K562 (cell line): ENCODE measurements at regions not wholly inside any gene's neighbourhood (a gene's known extent, or its start where the extent isn't known, plus 50 kb on each side); places are given as distances from the start of the nearest gene placed in this dataset.

Experiments used
- ATAC-seq: fragments of 200-7000 bp; cut with Tn5 transposase; 3 replicates; pipeline ENCODE4 v1.9.1; 2020; ENCODE audit warnings: moderate library complexity
- BruUV-seq: library from RNA; stranded (reverse); fragments of 400-500 nt; replicated peaks from 2 replicates; lab custom pipeline; 2021; lab: Mats Ljungman, UMichigan
- CTCF ChIA-PET: fragments of 300-600 bp; formaldehyde crosslinking; extraction: SDS; loops from one replicate; lab custom pipeline; 2021; ENCODE audit warnings: low intra/inter-chr PET ratio; lab: Yijun Ruan, JAX
- POLR2A ChIA-PET: fragments of 300-600, 350-650 bp; sonication (Branson Sonifier 250); formaldehyde crosslinking; extraction: SDS; loops from one replicate; lab custom pipeline; 2021; ENCODE audit warnings: antibody characterized with exemption, inconsistent platforms; lab: Yijun Ruan, JAX
- DNase-seq, 4 experiments: peaks; one replicate each; pipeline versions ENCODE4 v3.0.0 to v3.0.0-alpha.2; 2011 to 2018; ENCODE audit warnings: low spot score in 3 of 4, mixed read lengths in 3 of 4; ENCODE audit errors: extremely low read depth in 1 of 4
- FAIRE-seq: peaks from 2 replicates; lab custom pipeline; 2011; peaks lifted over from hg19 to GRCh38; lab: Jason Lieb, UNC
- H2AFZ ChIP-seq: 2 replicates; pipeline ENCODE4 v1.6.0; 2011; ENCODE audit warnings: low read depth, low read length, control low read depth, inconsistent platforms
- H3K27ac ChIP-seq: fragments of 200-600 bp; 3 replicates; pipeline ENCODE4 v1.8.0; 2011; ENCODE audit warnings: low read depth, mild to moderate bottlenecking, control low read depth, inconsistent platforms, low read length, moderate library complexity, mixed read lengths; ENCODE audit errors: extremely low read depth
- H3K27me3 ChIP-seq, 2 experiments: fragments of 300-600 bp in 1 of 2; 2 replicates in 1 of 2; 3 replicates in 1 of 2; pipeline versions ENCODE4 v1.6.0 to v1.8.0; 2011; ENCODE audit warnings: inconsistent platforms in 2 of 2, low read length in 2 of 2, mild to moderate bottlenecking in 1 of 2, mixed read lengths in 1 of 2, moderate library complexity in 1 of 2; ENCODE audit not compliant: control insufficient read depth in 2 of 2, insufficient read depth in 2 of 2
- H3K36me3 ChIP-seq: fragments of 300-600 bp; 3 replicates; pipeline ENCODE4 v1.8.0; 2011; ENCODE audit warnings: mild to moderate bottlenecking, low read length, inconsistent platforms; ENCODE audit not compliant: control insufficient read depth, insufficient read depth
- H3K4me1 ChIP-seq, 2 experiments: fragments of 200-600 bp in 1 of 2; replicated peaks in 1 of 2; 2 replicates in 1 of 2; 3 replicates in 1 of 2; pipeline versions ENCODE4 v1.5.1 to v1.8.0; 2011; ENCODE audit warnings: inconsistent platforms in 2 of 2, low read length in 2 of 2, mild to moderate bottlenecking in 1 of 2, mixed read lengths in 1 of 2, moderate library complexity in 1 of 2; ENCODE audit not compliant: control insufficient read depth in 2 of 2, insufficient read depth in 2 of 2
- H3K4me2 ChIP-seq: 2 replicates; pipeline ENCODE4 v1.6.1; 2011; ENCODE audit warnings: low read length, control low read depth, inconsistent platforms, mixed read lengths; ENCODE audit not compliant: insufficient read depth
- H3K4me3 ChIP-seq: fragments of 200-600 bp; sonication (generic), shearing (Covaris generic); 2 replicates; pipeline ENCODE4 v1.5.1; 2016; ENCODE audit warnings: control low read depth, inconsistent platforms
- H3K79me2 ChIP-seq: fragments of 200-600 bp; 3 replicates; pipeline ENCODE4 v1.8.0; 2011; ENCODE audit warnings: low read length, inconsistent platforms; ENCODE audit not compliant: control insufficient read depth, insufficient read depth
- H3K9ac ChIP-seq, 2 experiments: 2 replicates each; pipeline versions ENCODE4 v1.6.0 to v1.6.1; 2011; ENCODE audit warnings: low read depth in 2 of 2, low read length in 2 of 2, control low read depth in 1 of 2, inconsistent platforms in 1 of 2, mild to moderate bottlenecking in 1 of 2, mixed read lengths in 1 of 2; ENCODE audit not compliant: insufficient read depth in 1 of 2
- H3K9me1 ChIP-seq: one replicate; pipeline ENCODE4 v1.6.0; 2011; ENCODE audit warnings: inconsistent platforms, mild to moderate bottlenecking, low read length, moderate library complexity; ENCODE audit not compliant: control insufficient read depth, insufficient read depth
- H3K9me3 ChIP-seq: replicated peaks from 2 replicates; pipeline ENCODE4 v1.5.1; 2011; ENCODE audit warnings: low read depth, low read length, inconsistent platforms; ENCODE audit not compliant: control insufficient read depth, insufficient read depth
- H4K20me1 ChIP-seq: replicated peaks from 2 replicates; pipeline ENCODE4 v1.6.1; 2011; ENCODE audit warnings: low read length, inconsistent platforms, mixed read lengths; ENCODE audit not compliant: control insufficient read depth, insufficient read depth
- ARID3B ChIP-seq: fragments of 250-450 bp; sonication (Bioruptor Pico); IDR thresholded peaks from 2 replicates; pipeline ENCODE4 v1.4.0; 2020; ENCODE audit warnings: borderline replicate concordance
- BRF1 ChIP-seq: IDR thresholded peaks from 3 replicates; pipeline ENCODE4 v1.6.1; 2011; ENCODE audit warnings: borderline replicate concordance, mild to moderate bottlenecking; ENCODE audit not compliant: insufficient read length; ENCODE audit errors: extremely low read depth
- DMBX1 ChIP-seq: fragments of 250-450 bp; sonication (Bioruptor Pico); IDR thresholded peaks from 2 replicates; pipeline ENCODE4 v1.8.0; 2022; ENCODE audit warnings: inconsistent platforms, mild to moderate bottlenecking, moderate library complexity, borderline replicate concordance
- MAZ ChIP-seq, 2 experiments: fragments of 450-650 bp in 1 of 2; sonication (generic) in 1 of 2; formaldehyde crosslinking; IDR thresholded peaks in 1 of 2; conservative IDR thresholded peaks in 1 of 2; 2 replicates each; pipeline versions ENCODE4 v1.4.0 to v1.5.0; 2020; ENCODE audit warnings: mild to moderate bottlenecking in 1 of 2, missing genetic modification reagents in 1 of 2
- PHF20 ChIP-seq: fragments of 450-650 bp; IDR thresholded peaks from 2 replicates; pipeline ENCODE4 v1.6.1; 2018; ENCODE audit not compliant: partially characterized antibody
- ZBTB40 ChIP-seq, 2 experiments: fragments of 450-650 bp in 1 of 2; sonication (generic) in 1 of 2; formaldehyde crosslinking in 1 of 2; IDR thresholded peaks; 2 replicates each; pipeline versions ENCODE4 v1.7.1 to v1.9.0; 2016 to 2022; ENCODE audit warnings: inconsistent platforms in 1 of 2, mild to moderate bottlenecking in 1 of 2, missing genetic modification reagents in 1 of 2
- ZNF12 ChIP-seq: sonication (generic); formaldehyde crosslinking; IDR thresholded peaks from 2 replicates; pipeline ENCODE4 v1.4.0; 2020; ENCODE audit warnings: mild to moderate bottlenecking, missing genetic modification reagents
- ZNF124 ChIP-seq: sonication (generic); formaldehyde crosslinking; IDR thresholded peaks from 2 replicates; pipeline ENCODE4 v1.8.1; 2022; ENCODE audit warnings: missing genetic modification reagents
- WGBS: fragments of 100-300 bp; shearing (Covaris generic); methylation state at CpG from one replicate; pipeline ENCODE4 v1.1.6; 2016; ENCODE audit warnings: low coverage, mixed read lengths; ENCODE audit not compliant: insufficient coverage; ENCODE audit errors: missing lambda C conversion rate; 5-methylcytosine and 5-hydroxymethylcytosine counted together
- in situ Hi-C: fragments of 300-500 bp; cut with MboI; formaldehyde crosslinking; loops from 4 replicates; pipeline ENCODE4 v1.15.0; 2018; ENCODE audit warnings: inconsistent platforms, mixed read lengths
- intact Hi-C: fragments of 100-400 bp; cut with micrococcal nuclease; formaldehyde crosslinking; loops from 2 replicates; pipeline ENCODE4 v1.14.2; 2022
- TF ChIP-seq, protein P1 (sequence below): sonication (generic); formaldehyde crosslinking; IDR thresholded peaks from 2 replicates; pipeline ENCODE4 v1.8.0; 2022; ENCODE audit warnings: missing genetic modification reagents, mild to moderate bottlenecking, moderate library complexity, borderline replicate concordance

- TF ChIP-seq ARID3B (CRISPR knock-in tag): no peak
- TF ChIP-seq ZNF124 (CRISPR knock-in tag): no peak
- TF ChIP-seq BRF1: no peak
- TF ChIP-seq ZNF12 (CRISPR knock-in tag): no peak
- TF ChIP-seq, protein P1, sequence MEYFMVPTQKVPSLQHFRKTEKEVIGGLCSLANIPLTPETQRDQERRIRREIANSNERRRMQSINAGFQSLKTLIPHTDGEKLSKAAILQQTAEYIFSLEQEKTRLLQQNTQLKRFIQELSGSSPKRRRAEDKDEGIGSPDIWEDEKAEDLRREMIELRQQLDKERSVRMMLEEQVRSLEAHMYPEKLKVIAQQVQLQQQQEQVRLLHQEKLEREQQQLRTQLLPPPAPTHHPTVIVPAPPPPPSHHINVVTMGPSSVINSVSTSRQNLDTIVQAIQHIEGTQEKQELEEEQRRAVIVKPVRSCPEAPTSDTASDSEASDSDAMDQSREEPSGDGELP (CRISPR knock-in tag): no peak
These were observed 213.5 kb downstream of the CMPK2 start (continued) for GRCh38 chr2:6652251-6652650.

- no peak overlapping the region for H3K4me2 ChIP-seq
- no peak overlapping the region for H2AFZ ChIP-seq
- FAIRE-seq (no peak), DNase-seq (no peak), ATAC-seq (no peak)
- no peaks in the 10 kb centered on the region for H3K9me1 ChIP-seq
- intact Hi-C loops: no loop called here
- CTCF ChIA-PET: no interaction called here
- no peaks in the 10 kb centered on the region for H3K79me2 ChIP-seq
- H3K4me1 ChIP-seq: no peaks in the 10 kb centered on the region
- BruUV-seq: no TSS peak
- H3K9ac ChIP-seq: no peak overlapping the region
- in situ Hi-C loops: no loop called here
- no peak overlapping the region for H3K4me3 ChIP-seq
- H3K9me3 ChIP-seq: no peaks in the 10 kb centered on the region
- POLR2A ChIA-PET: no interaction called here
- 1% methylated on average over 7 of the region's 7 CpGs for WGBS
- no peaks in the 10 kb centered on the region for H3K27me3 ChIP-seq
- H4K20me1 ChIP-seq: no peaks in the 10 kb centered on the region
- no peak overlapping the region for H3K27ac ChIP-seq
- no peaks in the 10 kb centered on the region for H3K36me3 ChIP-seq
- no peak for TF ChIP-seq ZBTB40 (IDR thresholded peaks at IDR 0.05)
- no peak for TF ChIP-seq ZBTB40 (CRISPR knock-in tag; IDR thresholded peaks at IDR 0.05)
- TF ChIP-seq PHF20: no peak
- TF ChIP-seq DMBX1 (CRISPR knock-in tag): no peak
- no peak for TF ChIP-seq MAZ (CRISPR knock-in tag; conservative IDR thresholded peaks at IDR 0.05 in 1 of 2, IDR thresholded peaks at IDR 0.05 in 1 of 2)
These were observed 212.4 kb downstream of the CMPK2 start for GRCh38 chr2:6653281-6653750.
